K562 (cell line): ENCODE measurements at regions not wholly inside any gene's neighbourhood (a gene's known extent, or its start where the extent isn't known, plus 50 kb on each side); places are given as distances from the start of the nearest gene placed in this dataset.

Experiments
- ATF4 ChIP-seq: fragments of 450-650 bp; formaldehyde crosslinking; IDR thresholded peaks from 2 replicates; pipeline ENCODE4 v1.4.0; 2022; ENCODE audit warnings: mild to moderate bottlenecking, moderate library complexity
- CBX1 ChIP-seq: sonication (generic); IDR thresholded peaks from 2 replicates; pipeline ENCODE4 v1.6.1; 2016; ENCODE audit warnings: antibody characterized with exemption, low read depth, mild to moderate bottlenecking
- DPF2 ChIP-seq: fragments of 450-650 bp; IDR thresholded peaks from 2 replicates; pipeline ENCODE4 v1.6.1; 2016
- EP300 ChIP-seq: IDR thresholded peaks from 2 replicates; pipeline ENCODE4 v1.6.1; 2012; ENCODE audit warnings: low read length, improper control_type of control experiment
- GABPB1 ChIP-seq: sonication (generic); formaldehyde crosslinking; IDR thresholded peaks from 2 replicates; pipeline ENCODE4 v1.8.0; 2022; ENCODE audit warnings: mild to moderate bottlenecking, missing genetic modification reagents
- HLTF ChIP-seq: fragments of 450-650 bp; IDR thresholded peaks from 2 replicates; pipeline ENCODE4 v1.6.1; 2016
- HOXB6 ChIP-seq: fragments of 250-450 bp; sonication (Bioruptor Pico); IDR thresholded peaks from 2 replicates; pipeline ENCODE4 v1.5.1; 2022; ENCODE audit warnings: mild to moderate bottlenecking, borderline replicate concordance
- RFX5 ChIP-seq: IDR thresholded peaks from 2 replicates; pipeline ENCODE4 v1.6.1; 2011; ENCODE audit warnings: low read depth, mild to moderate bottlenecking, improper control_type of control experiment, low read length
- TF ChIP-seq, protein P1 (sequence below), 3 experiments: IDR thresholded peaks in 2 of 3; conservative IDR thresholded peaks in 1 of 3; 2 replicates each; pipeline ENCODE4 v1.5.1; 2011 to 2012; ENCODE audit warnings: low read length in 3 of 3, mild to moderate bottlenecking in 3 of 3, control low read depth in 2 of 3, improper control_type of control experiment in 1 of 3, inconsistent platforms in 1 of 3, low read depth in 1 of 3, mixed read lengths in 1 of 3, moderate library complexity in 1 of 3; ENCODE audit not compliant: insufficient read depth in 2 of 3

DNA sequence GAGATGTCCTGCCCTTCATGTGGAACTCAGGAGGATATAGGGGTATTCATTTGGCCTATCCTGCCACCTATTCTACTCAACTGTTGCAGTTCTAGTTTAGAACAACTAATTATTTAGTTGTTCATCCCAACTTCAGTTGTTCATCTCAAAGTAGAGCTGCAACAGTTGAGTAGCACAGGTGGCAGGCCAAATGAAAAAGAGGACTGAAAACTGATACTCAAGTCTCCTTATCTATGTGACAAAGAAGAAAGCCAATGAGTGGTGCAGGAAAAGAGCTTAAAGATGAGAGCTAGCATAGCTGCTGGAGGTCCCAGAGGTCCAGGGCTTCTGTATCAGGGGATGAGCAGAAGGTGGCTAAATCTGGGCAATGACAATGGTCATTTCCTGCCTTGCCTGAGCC, 148.9 kb upstream of the KITLG start:
- TF ChIP-seq HOXB6 (CRISPR knock-in tag) (no peak), CBX1 (no peak), EP300 (no peak), GABPB1 (no peak), ATF4 (no peak), HLTF (no peak), DPF2 (no peak), RFX5 (no peak)
- TF ChIP-seq, protein P1, sequence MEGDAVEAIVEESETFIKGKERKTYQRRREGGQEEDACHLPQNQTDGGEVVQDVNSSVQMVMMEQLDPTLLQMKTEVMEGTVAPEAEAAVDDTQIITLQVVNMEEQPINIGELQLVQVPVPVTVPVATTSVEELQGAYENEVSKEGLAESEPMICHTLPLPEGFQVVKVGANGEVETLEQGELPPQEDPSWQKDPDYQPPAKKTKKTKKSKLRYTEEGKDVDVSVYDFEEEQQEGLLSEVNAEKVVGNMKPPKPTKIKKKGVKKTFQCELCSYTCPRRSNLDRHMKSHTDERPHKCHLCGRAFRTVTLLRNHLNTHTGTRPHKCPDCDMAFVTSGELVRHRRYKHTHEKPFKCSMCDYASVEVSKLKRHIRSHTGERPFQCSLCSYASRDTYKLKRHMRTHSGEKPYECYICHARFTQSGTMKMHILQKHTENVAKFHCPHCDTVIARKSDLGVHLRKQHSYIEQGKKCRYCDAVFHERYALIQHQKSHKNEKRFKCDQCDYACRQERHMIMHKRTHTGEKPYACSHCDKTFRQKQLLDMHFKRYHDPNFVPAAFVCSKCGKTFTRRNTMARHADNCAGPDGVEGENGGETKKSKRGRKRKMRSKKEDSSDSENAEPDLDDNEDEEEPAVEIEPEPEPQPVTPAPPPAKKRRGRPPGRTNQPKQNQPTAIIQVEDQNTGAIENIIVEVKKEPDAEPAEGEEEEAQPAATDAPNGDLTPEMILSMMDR (IDR thresholded peaks at IDR 0.05 in 2 of 3, conservative IDR thresholded peaks at IDR 0.05 in 1 of 3; ENCODE audit: insufficient read depth in 2 of 3, low read depth in 1 of 3, low read length in 3 of 3): no peak
